Stimulated activated CD4-positive, alpha-beta T cell treated with anti-CD3 and anti-CD28 coated beads, Interleukin-1b, Interleukin-23, amount 100 ng/mL, for 4 hours (primary cell): ENCODE measurements at regions not wholly inside any gene's neighbourhood (a gene's known extent, or its start where the extent isn't known, plus 50 kb on each side); places are given as distances from the start of the nearest gene placed in this dataset.
"Not testable (repeated sequence)": the region's sequence is repeated elsewhere in the genome, so short reads cannot be mapped to it uniquely, and the experiment has no call there.

Source experiments
- DNase-seq, 2 donors: peaks; one replicate each; pipeline ENCODE4 v3.0.0-alpha.2; 2020; ENCODE audit warnings: low read depth in 2 of 2

DNA sequence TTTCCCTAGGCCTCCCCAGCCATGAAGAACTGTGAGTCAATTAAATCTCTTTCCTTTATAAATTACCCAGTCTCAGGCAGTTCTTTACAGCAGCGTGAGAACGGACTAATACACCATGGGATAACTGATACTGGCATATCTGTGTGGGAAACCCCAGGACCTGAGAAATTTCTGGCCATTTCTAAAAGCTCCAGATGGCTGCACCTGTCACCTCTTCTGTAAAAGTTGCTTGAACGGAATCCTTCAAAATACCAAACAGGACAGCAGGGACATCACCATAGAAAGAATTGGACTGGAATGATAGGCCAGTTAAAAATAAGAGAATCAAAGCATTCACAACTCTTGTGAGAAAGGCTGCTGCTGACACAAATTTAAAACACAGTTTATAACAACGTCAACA, 134.0 kb upstream of the FOXD4L5 start:
- not testable (repeated sequence) for DNase-seq

DNA sequence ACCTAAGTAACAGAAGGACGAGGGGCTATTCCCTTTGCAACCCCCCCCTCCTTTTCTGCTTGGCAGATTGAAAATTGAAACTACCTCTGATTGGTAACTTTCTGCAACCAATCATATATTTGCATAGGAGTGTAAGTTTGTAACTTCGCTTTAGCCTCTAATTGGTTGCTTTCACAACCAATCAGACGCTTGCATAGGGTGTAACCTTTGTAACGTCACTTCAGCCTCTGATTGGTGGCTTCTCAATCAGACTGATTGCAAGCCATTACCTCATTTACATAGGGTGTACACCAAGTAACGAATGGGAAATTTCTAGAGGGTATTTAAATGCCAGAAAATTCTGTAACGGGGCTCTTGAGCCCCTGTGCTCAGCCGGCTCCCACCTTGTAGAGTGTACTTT, 131.9 kb upstream of the FOXD4L5 start:
- DNase-seq, result not testable (repeated sequence)

DNA sequence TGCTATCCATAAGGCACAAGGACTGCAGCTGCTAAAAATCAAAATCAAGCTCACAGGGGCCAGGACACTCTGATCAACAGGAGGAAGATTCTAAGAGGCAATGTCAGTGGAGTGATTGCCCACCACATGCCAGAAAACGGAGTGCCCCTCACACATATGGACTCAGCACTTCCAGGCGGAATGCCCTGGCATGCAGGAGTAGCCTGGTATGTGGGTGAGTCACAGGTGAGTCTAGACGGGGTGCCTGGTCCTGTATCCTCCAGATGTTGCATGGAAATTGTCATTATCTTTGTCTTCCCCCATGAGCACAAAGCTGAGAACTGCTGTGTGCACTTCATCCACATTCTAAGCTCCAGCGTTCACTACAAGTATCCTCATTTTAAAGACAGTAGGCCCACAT, 129.2 kb upstream of the FOXD4L5 start:
- DNase-seq, result not testable (repeated sequence)

DNA sequence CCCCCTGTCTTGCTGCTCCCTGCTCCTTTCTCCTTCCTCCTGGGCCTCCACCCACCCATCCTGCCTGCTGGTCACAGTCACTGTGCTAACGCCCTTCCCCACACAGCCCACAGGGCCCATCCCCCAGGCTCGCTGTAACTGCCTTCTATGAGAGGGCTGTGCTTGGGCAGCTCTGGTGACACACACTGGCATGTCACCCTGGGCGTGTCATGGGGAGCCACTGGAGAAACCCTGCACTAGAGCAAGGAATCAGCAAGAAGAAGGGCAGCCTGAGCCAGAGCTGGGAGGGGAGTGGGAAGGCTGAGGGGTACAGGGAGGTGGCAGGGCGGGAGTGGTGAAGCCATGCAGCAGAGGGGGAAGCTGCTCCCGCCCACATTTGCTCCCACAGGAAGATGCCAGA, 128.4 kb upstream of the FOXD4L5 start:
- not testable (repeated sequence) for DNase-seq

DNA sequence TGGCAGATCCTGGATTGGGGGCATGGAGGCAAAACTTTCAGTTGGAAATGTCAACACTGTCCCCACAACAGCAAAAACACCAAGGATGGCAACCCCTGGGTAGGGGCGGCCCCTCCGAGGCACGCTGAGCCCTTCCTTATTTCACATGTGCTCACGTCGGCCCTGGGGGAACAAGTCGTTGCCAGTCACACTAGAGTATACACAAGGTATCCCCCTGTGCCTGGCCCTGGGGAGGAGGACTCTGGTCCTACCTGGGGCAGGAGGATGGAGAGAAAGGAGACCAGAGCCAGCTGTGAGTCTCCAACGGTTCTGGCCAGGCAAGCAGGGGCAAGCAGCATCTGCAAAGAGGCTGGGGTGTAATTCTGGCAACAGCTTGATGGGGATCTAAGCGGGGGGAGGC, 126.9 kb upstream of the FOXD4L5 start:
- no peak for DNase-seq

DNA sequence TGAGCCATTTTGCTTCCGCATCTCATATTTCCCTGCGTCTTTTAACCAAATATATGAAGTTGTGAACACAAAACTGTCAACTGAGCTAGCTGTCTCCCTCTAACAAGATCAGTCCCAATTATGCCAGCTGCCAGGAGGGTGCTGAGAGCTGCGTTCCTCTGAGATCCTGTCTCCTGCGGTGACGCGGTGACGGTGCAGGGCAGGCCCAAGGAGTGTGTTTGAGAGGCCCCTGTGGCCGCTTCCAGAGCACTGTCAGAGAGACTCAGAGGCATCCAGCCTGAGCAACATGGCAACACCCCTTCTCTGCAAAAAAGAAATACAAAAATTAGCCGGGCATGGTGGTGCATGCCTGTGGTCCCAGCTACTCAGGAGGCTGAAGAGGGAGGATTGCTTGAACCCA, 126.3 kb upstream of the FOXD4L5 start:
- no peak for DNase-seq

DNA sequence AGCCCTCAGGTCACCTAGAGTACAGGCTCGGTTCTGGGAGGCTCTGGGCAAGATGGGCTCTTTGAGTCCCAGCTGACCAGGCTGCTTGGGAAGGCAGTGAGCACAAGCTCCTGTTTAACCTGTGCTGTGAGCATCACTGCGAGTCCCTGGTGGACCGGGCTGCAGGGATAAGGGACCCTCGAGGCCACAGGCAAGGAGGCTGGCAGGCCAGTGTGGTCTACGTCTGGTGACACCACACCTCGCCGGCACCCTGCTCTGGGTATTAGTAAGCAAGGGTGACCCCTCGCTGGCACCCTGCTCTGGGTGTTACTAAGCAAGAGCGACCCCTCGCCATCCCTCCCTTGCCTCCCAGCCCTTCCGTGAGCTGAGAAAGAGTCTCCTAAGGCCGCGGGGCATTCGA, 125.9 kb upstream of the FOXD4L5 start:
- no peak for DNase-seq

DNA sequence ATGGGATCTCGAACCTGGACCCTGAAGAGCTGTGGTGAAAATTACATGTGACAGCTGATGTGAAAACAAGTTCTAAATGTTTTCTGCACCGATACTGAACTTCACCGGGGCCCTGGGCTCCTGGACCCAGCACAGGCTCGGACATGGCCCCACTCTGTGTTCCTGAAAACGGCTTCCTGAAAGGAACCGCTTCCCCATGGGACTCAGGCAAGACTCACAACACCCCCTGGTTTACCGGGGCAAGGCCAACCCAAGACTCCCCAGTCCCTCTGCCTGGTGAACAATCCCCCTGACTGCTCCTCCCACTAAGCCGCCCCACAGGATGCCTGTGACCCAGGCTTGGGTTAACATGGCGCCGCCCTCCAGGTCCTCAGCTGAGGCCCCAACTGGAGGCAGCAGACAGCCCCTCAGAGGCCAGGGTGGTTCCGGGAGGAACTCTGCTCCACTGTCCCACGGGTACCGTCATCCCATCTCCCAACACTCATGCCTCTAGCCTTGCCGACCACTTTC, 124.5 kb upstream of the FOXD4L5 start:
- DNase-seq, result no peak

DNA sequence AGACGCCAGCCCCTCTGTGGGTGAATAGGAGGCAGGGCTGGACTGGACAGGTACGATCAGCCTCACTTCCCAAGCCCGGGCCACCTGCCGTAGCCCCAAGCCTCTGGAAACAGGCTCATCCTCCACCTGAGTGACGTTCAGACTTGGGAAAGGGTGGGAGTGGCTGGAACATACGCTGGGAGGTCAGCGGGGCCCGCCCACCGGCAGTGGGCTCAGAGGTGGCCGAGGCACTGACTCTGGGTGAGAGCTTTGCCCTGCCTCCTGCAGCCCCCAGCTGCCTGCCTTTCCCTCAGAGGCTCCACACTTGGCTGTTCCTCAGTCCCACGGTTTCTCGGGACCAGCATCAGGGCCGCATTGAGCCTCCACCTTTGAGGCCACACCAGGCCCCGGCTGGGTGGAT, 123.8 kb upstream of the FOXD4L5 start:
- not testable (repeated sequence) for DNase-seq

DNA sequence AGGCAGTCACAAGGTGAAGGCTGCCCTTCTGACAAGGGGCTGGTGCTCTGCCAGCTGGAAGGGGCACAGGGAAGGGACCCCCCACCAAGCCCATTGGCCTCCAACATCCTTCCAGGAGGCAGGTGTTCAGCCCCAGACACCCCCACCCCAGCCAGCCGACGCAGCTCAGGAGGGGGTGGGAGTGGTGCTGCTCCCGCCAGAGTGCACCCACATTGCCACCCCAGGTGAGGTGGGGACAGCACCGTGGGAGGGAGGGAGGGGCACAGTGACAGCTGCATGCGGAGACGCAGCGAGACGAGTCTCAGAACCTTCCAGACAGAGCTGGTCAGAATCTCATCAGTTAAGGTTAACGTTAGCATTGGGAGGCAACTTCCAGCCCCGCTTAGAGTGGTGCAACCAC, 121.6 kb upstream of the FOXD4L5 start:
- DNase-seq, result not testable (repeated sequence)

DNA sequence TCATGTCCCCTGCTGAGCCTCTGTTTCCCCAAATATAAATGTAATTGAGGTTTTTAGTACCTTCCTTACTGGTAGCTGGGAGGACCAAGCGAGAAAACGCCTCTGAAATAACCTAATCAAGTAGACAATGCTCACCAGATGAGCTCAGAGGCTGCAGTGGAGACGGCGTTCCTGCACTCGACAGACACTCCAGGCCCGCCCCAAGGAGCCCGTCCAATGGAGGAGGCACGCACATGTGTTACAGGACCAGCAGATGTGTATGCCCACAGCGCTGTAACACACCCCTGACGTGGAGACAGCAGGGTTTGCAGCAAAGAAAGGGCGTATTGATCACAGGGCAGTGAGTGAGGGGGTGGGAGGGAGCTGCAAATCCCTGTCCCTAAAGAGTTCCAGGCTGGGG, 120.8 kb upstream of the FOXD4L5 start:
- DNase-seq, result not testable (repeated sequence)

DNA sequence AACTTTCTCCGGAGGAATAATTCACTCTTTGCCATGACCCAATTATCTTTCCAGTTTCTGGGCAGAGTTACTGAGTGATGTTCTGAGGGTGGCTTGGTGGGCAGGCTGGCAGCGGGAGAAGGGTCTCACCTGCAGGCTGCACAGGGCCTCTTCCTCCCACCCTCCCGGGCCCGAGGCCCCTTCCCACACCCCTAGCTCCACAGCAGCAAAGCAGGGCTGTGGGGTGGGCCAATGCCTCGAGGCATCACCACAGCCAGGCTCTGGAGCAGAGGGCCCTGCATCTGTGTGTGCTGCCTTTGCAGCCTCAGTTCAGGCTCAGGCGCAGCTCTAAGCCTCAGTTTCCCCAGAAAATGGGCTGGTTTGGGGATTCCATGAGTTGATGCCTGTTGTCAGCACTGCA, 120.2 kb upstream of the FOXD4L5 start:
- DNase-seq, result no peak

DNA sequence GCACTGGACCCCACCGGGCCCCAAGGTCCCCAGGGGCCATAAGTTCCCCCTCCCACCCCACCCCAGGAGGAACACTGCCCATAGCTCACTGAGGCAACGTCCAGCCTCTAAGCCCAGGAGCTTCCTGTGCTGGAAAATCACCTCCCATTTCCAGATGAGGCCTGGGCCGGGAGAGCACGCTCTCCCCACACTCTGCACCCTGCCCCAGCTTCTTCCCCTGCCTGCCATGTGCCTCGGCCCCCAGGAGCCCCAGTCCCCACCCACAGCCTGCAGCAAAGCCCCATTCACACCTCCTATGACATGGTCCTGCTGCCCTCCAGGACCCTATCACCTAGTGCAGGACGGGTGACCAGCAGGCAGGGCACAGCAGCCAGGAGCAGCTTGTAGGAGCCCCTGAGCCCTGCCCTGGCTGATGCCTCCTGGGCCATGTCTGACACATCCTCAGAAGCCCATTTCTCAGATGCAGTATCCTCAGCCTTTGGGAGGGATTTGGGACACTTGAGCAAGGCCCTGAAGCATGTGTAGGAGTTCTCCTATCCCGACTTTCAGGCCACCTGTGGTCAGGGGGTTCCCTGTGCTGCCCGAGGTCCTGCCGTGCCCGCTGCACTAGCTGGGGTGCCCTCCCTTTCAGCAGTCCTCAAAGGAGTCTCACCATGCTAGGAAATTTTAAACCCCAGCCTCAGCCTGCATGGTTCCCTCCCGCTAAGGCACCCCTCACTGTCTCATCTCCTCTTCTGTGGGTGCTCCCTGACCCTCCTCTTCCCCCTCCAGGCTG, 119.4 kb upstream of the FOXD4L5 start:
- no peak for DNase-seq

DNA sequence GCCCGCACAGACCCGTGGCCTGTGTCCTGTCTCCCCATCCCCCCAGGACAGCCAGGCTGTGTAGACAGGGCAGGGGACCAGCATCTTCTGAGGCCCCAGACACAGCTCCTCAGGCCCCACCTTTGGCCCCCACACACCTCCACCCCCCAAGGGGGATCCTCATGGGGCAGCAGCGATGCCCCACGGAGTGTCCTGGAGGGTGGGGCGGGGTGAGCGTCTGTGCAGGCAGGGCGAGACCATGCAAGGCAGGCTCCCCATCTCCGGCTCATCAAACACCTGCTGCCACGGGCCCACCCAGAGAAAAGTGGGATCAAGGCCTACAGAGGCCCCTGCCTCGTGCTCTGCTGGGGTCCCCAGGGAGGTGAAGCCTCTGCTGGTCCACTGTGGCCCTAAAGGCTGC, 118.7 kb upstream of the FOXD4L5 start:
- DNase-seq, result no peak

DNA sequence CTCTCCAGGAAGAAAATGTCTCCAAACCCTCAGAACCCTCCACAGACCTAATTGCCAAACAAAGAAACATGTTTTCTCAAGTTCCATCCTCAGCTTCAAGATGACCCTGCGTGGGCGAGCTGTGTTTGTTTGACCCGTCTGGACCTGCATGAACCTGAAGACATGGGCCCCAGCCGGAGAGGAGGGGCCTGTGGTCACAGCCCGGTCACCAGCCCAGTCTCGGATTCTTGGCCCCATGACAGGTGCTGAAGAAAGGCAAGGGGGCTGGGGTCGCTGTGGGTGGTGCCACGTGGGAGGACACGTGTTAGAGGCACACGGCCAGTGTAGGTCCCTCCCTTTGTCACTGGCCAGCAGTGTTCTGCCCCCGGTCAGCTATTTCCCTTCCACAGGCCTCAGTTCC, 118.1 kb upstream of the FOXD4L5 start:
- DNase-seq, result not testable (repeated sequence)

DNA sequence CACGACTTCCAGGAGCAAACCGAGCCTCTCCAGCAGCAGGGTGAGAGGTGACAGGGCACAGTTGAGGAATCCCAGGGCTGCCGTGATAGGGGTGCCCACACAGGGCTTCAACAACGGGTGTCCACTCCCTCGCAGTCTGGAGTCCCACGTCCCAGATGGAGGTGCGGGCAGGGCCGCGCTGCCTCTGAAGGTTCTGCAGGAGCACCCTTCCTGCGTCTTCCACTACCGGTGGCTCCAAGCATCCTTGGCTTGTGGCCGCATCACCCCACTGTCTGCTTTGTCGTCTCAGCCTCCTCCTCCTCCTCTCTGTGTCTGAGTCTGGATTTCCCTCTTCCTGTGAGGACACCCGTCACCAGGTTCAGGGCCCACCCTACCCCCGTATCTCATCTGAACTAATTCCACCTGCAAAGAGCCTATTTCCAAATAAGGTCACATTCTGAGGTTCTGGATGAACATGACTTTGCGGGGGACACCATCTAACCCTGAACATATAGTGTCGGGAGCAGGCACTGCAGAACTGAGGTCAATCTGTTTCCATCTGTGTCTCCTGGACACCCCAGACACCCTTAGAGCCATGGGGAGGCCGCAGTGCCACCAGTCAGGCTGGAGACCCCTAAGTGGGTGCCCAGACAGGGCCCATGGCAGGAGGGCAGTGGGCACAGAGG, 117.3 kb upstream of the FOXD4L5 start:
- DNase-seq, result not testable (repeated sequence)

DNA sequence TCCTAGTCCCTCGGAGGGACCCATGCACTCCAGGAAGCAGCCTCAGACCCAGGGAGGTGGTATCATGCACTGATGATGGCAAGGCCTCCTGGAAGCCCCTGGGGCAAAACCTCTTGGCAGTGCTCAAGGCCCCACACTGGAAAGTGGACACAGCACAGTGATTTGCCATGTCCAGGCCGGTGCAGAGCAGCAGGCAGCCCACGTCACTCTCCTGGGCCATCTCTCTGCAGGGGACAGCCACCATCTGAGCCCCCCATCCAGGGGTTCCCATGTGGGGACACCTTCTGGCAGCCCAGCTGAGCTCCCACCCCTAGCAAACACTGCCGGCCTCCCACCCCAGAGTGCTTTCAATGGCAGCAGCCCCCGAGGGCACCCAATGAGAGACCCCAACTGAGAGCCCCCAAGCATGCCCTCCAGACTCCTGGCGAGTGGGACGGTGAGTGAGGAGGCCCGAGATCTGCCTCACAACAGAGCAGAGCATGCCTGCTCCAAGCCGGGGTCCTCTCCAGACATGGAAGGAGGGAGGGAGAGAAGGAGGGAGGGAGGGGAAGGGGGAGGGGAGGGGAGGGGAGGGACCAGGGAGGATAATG, 116.5 kb upstream of the FOXD4L5 start:
- not testable (repeated sequence) for DNase-seq

DNA sequence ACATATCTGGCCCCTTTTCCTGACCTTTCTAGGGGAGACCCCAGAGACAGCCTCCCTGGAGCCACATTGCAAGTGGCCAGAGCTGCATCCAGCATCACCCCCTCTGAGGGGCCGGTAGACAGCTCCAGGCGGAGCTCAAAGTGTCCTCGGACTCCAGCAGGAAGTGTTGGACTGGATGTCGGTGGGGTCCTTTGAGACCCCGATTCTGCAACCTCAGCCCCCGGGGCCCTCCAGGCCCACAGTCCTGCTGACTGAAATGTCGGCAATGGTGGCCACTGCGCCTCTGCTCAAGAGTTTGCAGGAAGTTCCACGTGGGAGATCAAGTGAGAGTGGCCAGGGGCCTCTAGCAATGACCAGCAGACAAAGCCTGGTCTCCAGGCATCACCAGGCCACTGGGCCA, 115.9 kb upstream of the FOXD4L5 start:
- no peak for DNase-seq

DNA sequence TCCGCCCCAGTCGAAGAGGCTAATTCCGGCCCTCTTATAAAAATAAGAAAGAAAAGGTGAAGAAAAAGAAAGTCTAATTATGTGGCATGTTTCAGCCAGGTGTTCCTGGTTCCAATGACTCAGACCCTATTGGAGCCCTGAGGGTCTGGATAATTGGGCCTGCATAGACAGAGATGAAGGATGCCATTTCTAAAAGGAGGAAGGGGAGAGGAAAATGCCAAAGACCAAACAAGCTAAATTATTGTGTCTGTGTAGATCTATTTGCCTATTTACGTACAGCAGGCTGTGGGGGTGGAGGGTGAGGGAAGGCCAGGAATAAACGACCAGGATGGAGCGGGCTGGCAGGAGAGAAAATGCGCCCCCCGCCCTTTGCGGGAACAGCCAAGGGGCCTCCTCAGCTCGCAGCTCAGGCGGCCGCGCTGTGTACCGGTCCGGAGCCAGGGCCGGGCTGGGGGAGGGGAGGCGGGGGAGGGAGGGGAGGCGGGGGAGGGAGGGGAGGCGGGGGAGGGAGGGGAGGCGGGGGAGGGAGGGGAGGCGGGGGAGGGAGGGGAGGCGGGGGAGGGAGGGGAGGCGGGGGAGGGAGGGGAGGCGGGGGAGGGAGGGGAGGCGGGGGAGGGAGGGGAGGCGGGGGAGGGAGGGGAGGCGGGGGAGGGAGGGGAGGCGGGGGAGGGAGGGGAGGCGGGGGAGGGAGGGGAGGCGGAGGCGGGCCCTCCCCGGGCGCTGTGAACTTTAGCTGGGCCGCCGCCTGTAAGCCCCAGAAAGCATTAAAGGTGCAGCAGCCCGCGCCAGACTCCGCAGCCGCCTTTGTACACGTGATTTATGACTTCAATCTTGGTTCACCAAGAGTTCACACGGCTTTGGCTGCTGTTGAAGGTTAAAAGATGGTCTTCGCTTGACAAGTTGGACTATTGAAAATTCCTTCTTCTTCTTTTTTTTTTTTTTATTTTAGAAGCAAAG, 113.0 kb upstream of the FOXD4L5 start:
- not testable (repeated sequence) for DNase-seq

DNA sequence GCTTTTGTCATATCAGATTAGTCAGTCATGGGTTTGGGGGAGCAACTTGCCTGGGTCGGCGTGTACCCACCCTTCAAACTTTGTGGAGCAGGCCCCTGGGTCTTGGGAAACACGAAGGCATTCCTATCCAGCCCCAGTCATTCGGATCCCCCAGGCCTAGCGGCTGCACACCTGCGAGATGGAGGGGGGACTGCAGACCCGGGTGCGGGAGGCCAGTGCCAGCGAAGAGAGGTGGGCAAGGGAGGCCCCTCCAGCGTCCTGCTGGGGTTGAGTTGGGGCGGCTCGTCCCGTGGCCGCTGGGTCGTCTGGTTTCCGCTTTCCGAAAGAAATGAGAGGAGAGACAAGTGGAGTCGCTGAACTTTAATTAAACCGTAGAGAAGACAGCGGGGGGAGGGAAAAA, 112.2 kb upstream of the FOXD4L5 start:
- not testable (repeated sequence) for DNase-seq

DNA sequence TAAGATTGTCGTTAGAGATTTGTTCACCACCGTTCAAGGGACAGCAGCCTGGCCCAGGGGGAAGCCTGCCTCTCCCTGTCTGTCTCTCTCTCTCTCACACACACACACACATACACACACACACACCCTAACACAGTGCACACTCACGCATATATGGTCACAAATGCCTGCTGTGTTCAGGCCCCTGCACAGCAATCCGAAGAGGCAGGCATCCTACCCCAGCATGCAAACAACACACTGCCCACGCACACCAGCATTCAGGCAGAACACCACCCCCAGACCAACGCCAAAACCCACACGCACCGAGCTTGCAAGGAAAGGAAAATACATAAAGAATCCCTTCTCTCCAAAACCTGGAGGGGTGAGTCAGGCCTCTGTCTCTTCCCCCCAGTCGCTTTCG, 111.6 kb upstream of the FOXD4L5 start:
- DNase-seq, result not testable (repeated sequence)

DNA sequence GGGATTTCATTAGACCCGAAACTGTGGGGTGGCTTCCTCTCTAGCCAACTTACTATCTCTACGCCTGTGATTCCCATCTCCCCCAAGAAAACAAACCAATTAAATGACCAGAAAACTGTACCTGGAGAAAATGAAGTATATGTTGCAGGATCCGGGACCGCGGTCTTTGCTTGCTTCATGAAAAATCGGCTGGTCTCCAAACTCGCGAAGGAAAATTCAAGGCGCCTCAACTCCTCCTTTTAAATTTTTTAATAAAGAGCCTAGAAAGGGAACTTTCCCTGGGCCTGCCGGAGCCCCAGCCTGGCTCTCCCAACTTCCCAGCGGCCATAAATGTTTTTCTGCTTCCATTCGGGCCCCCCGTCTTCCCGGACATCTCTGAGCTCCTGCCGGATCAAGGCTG, 110.8 kb upstream of the FOXD4L5 start:
- DNase-seq, result not testable (repeated sequence)
